HG03280 (cell line): ENCODE measurements at regions not wholly inside any gene's neighbourhood (a gene's known extent, or its start where the extent isn't known, plus 50 kb on each side); places are given as distances from the start of the nearest gene placed in this dataset.
A peak's percentile ranks its signal among the peaks of the same experiment; 100 is the strongest.
"Not testable (repeated sequence)": the region's sequence is repeated elsewhere in the genome, so short reads cannot be mapped to it uniquely, and the experiment has no call there.

Experiments used
- ATAC-seq: cut with Tn5 transposase; IDR thresholded peaks from one replicate; pipeline ENCODE4 v1.9.1; 2021; ENCODE audit warnings: mild to moderate bottlenecking, moderate library complexity; ENCODE audit not compliant: unreplicated experiment

DNA sequence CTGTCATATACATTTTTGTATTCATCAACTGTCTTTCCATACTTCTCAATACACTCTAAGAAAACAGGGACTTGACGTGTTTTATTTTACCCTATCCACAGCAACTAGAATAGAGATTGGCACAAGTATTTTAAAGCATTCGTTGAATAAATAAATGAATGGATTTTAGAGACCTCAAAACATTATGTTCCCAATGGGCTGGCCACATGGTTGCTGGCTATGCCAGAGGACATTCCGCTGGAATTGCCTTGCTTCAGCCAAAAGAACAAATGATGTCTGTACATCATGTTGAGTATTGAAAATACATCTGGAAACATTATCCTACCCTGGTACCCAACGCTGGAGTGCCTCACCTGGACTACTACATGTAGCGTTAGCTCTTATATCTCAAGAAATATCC lies 132.8 kb upstream of the RAP1B start:
- no peak for ATAC-seq

DNA sequence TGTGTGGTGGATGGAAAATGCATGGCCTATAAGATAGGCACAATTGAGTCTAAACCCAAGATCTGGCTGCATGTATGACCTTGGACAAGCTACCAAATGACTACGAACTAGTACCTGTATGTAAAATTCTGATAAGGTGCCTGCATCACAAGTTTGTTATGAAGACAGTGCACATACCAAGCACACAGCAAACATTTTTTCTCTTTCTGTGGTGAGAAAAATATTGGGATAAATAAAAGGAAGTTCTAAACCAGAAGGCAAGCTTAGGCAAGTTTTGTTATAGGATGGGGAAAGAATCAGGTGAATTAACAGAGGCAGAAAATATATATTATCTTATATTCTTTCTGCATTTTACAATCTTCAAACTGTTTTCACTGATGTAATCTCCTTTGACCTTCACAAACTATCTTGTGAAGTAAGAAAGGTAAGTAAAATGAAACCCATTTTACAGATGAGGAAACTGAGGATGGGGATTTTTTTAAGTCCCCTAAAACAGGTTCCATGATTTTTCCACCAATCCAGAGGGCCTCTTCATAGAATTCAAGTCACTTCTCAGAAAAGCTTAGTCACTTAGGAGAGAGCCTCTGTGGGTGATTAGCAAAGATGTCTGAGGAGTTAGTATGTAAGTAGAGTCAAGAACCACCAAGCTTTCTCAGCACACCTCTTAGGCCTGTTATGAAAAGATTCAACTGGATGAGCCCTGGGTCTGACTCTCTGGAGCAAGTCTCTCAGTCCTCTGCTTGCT lies 132.0 kb upstream of the RAP1B start:
- ATAC-seq, result no peak

DNA sequence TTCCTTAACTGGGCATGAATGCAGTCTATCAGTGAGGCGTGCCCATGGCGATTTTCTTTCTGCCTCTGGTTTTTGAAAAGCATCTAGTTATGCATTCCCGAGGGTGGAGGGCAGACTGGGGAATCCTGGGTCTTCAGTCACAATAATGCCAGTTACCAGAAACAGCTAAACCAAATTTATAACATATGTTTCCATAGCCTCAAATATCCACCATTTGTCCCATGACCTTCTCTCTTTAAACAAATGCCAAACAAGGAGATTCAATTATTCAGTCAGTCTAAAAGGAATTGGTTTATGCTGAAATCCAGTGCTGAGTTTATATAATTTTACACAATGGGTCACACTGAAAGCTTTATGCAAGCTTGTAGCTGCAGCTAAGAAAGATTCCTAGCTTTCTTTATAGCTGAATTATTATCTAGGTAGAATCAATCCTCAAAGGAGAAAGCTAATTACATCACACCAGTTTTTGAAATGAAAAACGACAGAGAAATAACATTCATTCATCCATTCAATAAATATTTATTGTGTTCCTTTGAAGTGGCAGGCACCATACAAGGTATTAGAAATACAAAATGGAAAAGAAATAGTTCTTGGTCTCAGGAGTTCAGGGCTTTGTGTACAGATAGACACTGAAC lies 131.3 kb upstream of the RAP1B start:
- no peak for ATAC-seq

DNA sequence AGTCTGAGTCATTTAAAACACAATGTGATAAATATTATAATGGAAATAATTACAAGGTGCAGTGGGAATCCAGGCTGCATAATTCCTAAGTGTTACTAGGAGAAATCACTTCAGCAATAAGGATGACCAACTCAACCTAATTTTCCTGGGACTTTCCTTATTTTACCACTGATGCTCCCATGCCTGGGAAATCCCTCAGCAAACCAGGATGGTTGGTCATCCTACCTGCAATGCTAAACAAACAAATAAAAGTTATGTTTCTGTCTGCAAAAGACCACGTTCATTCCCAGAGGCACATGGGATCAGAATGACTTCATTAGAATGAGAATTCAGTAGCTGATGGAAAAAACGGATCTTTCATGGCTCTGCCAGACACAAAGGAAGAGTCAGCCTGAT lies 130.8 kb upstream of the RAP1B start:
- no peak for ATAC-seq

DNA sequence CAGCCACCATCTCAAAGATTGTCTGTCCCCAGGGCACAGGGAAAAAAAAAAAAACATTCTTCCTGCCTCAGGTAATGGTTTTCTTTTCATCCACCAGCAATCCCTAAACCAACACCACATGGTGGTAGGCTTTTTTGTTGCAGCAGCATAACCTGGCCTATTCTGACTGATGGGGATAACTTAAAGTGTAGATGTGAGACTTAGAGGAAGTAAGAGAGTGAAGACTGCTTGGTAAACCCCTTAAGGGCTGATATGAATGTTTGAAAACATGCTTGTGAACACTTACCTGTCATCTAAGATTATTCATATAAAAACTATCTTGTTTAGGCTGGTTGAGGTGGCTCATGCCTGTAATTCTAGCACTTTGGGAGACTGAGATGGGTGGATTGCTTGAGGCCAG lies 130.2 kb upstream of the RAP1B start:
- ATAC-seq, result no peak

DNA sequence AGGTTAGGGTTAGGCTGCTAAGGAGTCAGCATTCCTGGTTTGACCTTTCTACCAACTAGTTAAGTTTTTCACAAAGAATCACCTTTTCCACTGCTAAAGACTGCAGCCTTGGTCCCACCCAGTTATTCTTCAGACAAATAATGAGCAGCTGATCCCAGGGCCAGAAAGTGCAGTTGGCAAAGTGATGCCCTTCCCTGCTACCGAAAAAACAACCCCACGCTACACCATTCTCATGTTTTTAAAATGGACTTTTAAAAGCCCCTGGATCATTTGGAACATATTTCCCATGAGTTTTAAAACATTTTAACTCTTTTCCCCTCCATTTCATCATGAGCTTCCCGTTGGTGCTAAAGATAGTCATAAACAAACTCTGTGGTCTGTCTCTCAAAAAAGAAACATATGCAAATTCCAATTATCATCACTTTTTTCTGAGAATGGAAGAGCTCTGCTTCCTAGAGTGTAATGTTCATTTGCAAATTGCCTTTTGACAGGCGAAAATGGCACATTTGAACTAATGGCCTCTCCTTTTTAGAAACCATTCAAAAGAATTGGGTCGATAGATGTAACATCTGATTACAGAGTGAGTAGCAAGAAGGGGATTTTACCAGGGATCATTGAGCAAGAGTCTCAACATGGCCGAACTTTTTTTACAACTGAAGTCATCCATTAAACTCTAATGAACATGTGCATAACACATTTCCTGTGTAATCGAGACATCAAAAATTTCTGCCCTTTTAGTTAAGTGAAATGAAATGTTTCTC lies 129.3 kb upstream of the RAP1B start:
- ATAC-seq, result peak; percentile 45

DNA sequence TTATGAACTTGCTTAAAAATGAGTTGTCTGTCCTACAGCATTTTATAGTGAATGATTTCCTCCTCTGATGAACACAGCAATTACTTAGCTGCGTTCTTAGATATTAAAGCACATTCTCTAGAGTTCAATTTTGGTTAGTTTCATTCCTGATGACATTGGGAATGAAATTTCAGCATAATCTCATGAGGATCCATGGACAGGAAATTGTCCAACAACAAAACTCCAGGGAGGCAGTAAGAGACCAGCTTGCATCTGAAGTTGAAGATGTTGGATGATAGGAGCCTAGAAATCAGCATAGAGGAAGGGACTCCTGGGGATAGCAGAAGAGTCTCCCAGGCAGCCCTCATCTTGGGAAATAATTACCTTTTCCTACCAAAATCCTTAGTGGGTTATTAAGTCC lies 128.7 kb upstream of the RAP1B start:
- ATAC-seq, result no peak

DNA sequence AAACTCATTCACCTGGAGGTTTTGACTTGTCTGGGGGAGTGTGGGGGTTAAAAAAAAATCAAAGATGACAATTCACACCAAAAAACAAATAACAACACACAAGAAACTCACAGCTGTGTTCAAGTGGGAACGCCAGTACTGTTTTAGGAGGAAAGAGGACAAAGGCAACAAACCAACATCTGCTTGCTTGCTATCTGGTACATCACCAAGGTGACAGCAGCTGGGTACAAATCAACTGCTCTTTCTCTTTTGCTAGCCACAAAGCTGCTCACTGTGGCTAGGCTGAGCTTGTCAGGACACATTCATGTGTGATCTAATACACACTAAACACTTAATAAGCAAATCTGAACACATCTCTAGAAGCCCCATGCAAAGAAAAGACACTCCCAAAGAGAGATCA lies 128.0 kb upstream of the RAP1B start:
- ATAC-seq, result peak; percentile 93

DNA sequence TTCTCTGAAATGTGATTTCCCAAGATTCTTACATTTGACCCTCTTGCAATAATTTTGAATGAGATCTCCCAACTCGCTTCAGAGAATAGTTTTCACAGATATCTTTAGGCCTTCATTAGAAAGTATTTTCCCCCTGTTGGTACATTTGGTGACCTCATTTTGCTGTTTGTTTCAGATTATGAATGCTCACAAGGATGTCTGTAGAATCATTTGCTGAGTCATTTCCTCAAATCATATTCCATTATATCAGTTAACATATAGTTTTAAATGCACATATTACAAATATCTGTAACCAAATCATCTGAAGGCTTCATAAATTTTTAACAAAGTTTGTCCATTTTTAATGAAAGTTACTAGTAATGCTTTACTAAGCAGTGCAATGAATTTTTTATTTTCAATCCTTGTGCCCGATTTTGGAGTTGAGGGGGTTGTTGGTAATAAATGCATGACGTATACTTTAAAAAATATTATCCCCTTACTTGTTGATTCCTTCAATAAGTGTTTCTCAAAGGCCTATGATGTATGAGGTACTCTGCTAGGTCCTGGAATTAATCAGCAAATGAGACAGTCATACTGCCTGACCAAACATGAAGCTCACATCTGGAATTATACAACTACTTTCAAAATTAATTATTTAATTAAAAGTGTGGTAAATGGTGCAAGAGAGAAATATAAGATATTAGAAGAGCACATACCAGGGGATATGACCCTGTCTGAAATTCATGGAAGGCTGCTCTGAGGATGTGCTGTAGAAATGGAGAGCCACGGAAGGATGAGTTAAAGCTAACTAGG lies 126.9 kb upstream of the RAP1B start:
- ATAC-seq, result no peak

DNA sequence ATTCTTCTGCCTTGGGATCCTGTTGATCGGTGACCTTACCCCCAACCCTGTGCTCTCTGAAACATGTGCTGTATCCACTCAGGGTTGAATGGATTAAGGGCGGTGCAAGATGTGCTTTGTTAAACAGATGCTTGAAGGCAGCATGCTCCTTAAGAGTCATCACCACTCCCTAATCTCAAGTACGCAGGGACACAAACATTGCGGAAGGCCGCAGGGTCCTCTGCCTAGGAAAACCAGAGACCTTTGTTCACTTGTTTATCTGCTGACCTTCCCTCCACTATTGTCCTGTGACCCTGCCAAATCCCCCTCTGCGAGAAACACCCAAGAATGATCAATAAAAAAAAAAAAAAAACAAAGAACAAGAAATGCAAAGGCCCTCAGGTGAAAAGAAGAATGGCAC lies 126.1 kb upstream of the RAP1B start:
- ATAC-seq, result not testable (repeated sequence)

DNA sequence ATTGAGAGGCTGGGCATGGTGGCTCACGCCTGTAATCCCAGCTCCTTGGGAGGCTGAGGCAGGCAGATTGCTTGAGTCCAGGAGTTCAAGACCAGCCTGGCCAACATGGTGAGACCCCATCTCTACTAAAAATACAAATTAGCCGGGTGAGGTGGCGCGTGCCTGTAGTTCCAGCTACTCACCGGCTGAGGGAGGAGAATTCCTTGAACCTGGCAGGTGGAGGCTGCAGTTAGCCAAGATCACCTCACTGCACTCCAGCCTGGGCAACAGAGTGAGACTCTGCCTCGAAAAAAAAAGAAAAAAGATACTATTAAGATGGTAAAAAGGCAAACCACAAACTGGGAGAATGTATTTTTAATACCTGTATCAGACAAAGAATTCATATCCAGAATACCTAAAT lies 124.2 kb upstream of the RAP1B start:
- ATAC-seq, result not testable (repeated sequence)

DNA sequence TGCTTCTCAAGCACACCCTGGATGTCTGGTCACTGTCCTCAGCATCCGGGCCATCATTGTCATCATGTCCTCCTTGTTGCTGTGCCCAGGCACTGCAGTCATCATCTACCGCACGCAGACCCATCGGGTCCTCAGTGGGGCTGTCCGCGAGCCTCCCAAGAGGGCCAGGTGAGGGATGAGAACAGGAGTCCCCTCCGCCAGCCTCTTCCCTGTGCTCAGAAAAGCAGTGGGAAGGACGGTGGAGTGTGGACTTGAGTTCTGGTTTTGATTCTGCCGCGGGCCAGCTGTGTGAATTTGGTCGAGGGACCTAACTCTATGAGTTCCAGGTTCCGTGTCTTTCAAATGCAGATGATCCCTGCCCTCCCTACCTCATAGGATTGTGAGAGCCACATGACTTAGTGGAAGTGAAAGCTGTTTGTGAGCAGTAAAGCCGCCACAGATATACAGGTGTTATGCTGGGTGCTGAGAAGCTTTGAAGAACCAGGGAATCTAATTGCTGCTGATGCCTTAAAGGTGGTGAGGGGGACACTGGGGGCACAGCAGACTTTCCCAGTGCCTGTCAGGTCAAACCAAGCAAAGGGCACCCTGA lies 122.9 kb upstream of the RAP1B start:
- no peak for ATAC-seq

DNA sequence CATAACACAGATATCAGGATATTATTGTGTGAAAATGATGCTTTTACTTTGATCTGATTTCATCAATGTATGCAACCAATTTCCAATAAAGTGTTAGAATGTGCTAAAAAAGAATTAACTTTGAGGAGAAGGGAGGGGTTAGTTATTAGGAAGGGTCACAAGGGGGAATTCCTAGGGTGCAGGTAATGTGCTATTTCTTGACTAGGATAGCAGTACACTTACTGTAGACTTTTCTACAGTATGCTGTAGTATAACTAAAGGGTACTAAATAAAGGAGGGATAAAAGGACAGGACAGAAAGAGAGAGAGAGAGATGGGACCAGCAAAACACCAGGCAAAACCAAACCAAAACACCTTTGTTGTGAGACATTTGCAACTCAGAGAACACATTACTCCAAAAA lies 121.4 kb upstream of the RAP1B start:
- no peak for ATAC-seq

DNA sequence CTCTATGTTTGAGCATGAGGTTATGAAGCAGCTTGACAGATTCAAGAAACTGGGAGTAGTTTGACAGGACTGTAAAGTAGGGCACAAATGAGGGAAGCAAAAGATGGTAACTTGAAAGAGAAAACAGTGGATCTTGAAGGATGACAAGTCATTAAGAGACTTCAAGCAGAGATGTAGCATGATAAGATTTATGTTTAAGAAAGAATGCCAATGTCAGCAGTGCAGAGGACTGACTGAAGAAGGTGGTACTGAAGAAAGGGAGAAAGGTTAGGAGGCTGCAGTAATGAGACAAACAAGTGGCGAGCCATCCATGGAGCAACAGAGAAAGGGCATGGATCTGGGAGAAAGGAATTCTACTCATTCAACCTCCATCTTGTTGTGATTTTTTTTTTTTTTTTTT lies 120.2 kb upstream of the RAP1B start:
- no peak for ATAC-seq

DNA sequence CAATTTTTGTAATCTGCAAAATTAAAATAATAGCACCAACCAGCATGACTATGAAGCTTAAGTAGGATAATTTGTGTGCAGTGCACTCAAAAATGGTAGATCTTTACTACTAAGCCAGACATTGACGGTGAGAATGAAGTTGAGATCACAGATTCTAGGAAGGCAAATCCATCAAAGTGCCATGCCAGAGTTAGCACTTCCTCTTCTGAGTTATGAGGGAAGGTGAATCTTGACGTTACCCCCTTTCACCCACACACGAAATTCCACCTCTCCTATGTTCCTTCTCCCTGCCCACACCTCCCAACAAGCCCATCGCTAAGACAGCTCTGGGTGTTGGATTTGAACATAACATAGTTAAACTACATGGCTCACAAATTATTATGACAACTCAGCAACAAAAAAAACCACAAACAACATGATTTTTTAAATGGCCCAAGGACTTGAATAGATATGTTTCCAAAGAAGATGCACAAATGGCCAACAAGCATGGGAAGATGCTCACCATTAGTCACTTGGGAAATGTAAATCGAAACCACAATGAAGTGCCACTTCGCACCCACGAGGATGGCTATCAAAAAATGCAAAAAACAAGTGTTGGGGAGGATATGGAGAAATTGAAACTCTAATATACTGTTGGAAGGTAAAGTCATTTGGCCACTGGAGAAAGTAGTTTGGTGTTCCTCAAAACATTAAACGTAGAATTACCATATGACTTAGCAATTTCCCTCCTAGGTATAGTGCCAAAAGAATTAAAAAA lies 119.3 kb upstream of the RAP1B start:
- ATAC-seq, result no peak

DNA sequence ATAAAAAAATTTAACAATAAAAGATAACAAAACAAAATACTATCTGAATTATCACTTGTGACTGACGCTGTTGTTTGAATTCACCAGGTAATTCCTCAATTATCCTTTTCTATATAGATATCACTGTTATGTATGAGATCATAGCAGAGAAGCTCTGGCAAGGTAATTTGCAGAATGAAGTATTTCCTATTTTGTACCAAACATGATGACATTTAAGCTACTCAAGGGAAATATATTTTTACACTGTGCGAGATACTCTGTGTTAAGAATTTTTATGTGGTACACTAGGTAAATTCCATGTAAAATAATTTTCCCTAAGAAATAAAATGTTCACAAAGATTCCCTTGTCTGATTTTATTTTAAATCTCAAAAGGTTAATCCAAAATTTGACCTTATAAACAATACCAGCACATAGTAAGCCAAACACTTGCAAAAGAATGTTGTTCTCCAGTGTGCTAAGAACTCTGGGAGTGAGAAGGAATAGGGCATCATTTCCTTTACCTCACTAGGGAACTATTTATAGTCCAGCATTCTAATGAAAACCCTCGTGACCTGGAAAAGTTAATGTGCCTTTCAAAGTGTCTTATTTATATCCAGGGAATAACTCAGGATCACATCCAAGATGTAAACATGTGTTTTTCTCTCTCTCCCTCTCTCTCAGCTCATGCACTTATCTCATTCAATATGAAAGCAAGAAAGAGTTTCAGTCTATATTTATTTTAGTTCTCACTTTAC lies 115.2 kb upstream of the RAP1B start:
- no peak for ATAC-seq

DNA sequence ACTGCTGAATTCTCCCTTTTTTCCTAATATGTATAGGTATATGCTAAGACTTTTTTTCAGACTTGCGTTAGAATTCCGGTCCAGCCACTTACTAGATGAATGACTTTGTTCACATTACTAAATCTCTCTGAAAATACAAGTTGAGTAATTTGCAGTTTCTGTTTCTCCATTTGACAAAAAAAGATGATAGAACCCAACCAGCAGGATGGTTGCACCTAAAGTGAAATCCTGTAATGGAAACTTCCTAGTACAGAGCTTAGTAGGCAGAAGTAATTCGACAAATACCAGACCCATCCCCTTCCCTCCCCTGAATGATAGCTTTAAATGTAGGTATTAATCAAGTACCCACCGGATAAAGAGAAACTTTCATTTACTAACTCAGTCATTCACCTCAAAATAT lies 113.6 kb upstream of the RAP1B start:
- ATAC-seq, result peak; percentile 49

DNA sequence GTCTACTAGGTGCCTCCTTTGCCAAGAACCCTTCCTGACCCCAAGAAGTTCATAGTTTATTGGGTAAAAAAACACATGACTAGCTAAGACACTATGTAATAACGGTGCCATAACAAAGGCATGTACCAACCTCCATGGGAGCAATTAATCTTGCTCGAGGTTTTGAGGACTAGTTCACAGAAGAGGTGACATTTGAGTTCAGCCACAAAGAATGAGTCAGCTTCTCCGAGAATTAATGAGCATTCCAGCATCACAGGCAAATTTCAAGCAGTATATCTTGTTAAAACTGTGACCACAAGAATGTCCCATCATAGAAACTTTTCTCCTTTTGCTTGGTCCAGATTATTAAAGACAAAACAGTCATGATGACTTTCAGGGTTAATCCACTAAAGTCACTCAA lies 113.0 kb upstream of the RAP1B start:
- ATAC-seq, result no peak

DNA sequence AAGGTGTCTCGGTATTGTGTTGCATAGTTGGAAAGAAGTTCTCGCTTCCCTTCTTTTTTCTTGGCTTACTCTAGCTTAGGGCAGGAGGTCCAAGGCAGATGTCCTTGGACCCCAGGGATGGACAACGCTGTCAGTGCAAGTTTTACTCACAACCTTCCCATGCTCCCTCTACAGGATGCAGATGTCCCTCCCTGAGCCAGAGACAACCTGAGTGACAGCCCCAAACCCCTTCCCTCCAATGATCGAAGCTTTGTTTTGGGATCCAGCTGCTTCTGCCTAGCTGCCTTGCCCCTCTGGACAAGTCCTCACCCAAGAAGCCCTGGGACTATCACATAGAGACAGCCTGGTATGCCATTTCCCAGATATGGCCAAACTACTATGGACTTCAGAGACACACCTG lies 112.0 kb upstream of the RAP1B start:
- no peak for ATAC-seq

DNA sequence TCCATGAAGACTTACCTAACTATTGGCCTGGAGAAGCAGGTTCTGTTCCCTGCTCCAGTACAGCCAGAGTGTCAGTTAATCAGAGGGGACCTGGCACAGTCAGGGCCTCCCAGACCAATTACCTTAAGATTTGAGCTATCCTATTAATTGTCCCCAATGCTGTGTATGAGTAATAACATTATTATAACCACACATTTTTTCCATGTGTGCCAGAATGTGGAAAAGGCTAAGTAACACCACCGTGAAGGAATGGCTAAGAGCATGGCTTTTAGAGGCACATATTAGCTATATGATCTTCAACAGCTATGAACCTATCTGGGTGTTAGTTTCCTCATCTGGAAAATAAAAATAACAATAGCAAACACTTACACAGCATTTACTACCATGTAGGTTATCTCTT lies 111.1 kb upstream of the RAP1B start:
- ATAC-seq, result no peak
